GM18951 (cell line): ENCODE measurements at regions not wholly inside any gene's neighbourhood (a gene's known extent, or its start where the extent isn't known, plus 50 kb on each side); places are given as distances from the start of the nearest gene placed in this dataset.

Experiments used
- POLR2A ChIP-seq: IDR thresholded peaks from 4 replicates; pipeline ENCODE4 v1.6.1; 2011; ENCODE audit warnings: mild to moderate bottlenecking; ENCODE audit not compliant: insufficient read length, insufficient read depth; ENCODE audit errors: extremely low read depth
- in situ Hi-C: fragments of 300-500 bp; cut with MboI; formaldehyde crosslinking; loops from one replicate; pipeline ENCODE4 v1.12.0; 2022; ENCODE audit warnings: low sequenced_read_pairs, mixed read lengths, inconsistent platforms; ENCODE audit not compliant: unreplicated experiment

- no peak for TF ChIP-seq POLR2A
- in situ Hi-C loops = no loop called here
Observed at GRCh38 chr20:48416002-48416401, 411.8 kb downstream of the PREX1 start.

DNA sequence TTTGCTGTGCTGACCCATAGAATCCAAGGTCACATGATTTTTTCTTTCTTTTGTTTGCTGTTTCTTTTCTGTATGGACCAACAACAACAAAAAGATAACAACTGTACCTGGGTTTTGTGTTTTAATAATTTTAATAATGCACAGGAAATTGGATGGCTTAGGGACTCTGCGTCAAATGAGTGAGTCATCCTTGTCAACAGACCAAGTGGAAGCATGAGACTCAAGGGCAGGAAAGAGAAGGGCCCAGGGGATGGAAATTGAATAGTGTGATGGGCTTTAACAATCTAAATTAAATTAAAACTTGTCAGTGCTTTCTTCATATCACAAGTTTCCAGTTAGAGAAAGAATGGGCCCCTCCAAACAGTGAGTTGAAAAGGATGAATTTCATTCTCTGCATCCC is 413.0 kb downstream of the PREX1 start:
- in situ Hi-C loops = no loop called here
- no peak for TF ChIP-seq POLR2A

DNA sequence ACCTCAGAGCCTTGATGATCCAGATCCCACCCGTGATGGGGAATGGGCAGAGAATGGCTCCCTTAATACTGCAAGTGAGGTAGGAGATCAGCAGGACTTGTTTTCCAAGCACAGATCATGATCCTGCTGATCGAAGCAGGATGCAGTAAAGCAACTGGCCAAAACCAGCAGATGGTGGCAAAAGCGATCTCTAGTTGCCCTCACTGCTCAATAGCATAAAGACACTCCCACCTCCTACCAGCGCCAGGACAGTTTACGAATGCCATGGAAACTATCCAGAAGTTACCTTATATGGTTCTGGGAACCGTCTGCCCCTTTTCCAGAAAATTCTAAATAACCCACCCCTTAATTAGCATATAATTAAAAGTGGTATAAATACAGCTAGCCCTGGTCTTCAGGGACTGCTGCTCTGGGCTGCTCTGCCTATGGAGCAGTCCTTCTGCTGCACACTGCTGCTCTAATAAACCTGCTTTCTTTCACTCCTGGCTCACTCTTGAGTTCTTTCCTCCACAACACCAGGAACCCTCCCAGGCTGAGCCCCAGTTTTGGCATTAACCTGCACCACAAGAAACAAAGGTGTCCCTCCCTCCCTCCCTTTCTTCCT is 415.8 kb downstream of the PREX1 start:
- no peak for TF ChIP-seq POLR2A
- in situ Hi-C loops = no loop called here

DNA sequence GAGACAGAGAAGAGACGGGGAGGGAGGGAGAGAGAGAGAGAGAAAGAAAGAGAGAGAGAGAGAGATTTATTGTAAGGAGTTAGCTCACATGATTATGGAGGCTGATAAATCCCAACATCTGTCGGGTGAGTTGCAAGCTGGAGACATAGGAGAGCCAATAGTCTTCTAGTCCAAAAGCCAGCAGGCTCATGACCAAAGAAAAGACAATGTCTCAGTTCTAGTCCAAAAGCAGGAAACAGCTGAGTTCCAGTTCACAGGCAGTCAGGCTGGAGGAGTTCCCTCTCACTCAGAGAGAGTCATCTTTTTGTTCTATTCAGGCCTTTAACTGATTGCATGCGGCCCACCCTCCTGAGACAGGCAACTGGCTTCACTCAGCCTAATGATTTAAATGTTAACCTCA is 416.6 kb downstream of the PREX1 start:
- in situ Hi-C loops = no loop called here
- TF ChIP-seq POLR2A = no peak

GRCh38 chr20:48409055-48409615 is 418.7 kb downstream of the PREX1 start:
- TF ChIP-seq POLR2A = no peak
- in situ Hi-C loops = no loop called here

- in situ Hi-C loops = no loop called here
- TF ChIP-seq POLR2A = no peak
Observed at GRCh38 chr20:48407710-48408109, 420.1 kb downstream of the PREX1 start.

- in situ Hi-C loops = no loop called here
- TF ChIP-seq POLR2A = no peak
Observed at GRCh38 chr20:48406912-48407340, 420.9 kb downstream of the PREX1 start.

DNA sequence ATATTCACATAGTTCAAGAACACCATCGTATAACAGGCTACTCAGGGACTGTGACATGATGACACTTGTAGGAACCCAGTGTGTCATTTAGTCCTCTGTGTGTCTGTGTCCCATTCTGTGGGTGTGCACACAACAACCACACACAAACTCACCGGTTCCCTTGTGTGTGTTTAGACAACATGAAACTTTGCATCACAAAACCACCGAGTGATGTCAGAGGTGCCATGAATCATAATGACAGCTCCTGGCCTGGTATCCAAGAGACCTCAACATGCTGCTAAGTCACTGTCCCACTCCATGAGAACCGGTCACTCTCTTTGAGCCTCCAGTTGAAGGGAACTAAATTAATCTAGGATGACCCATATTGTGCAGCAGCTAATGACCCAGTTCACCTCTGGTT is 421.3 kb downstream of the PREX1 start:
- no peak for TF ChIP-seq POLR2A
- in situ Hi-C loops = no loop called here

GRCh38 chr20:48405909-48406308 is 421.9 kb downstream of the PREX1 start:
- in situ Hi-C loops = no loop called here
- TF ChIP-seq POLR2A = no peak

DNA sequence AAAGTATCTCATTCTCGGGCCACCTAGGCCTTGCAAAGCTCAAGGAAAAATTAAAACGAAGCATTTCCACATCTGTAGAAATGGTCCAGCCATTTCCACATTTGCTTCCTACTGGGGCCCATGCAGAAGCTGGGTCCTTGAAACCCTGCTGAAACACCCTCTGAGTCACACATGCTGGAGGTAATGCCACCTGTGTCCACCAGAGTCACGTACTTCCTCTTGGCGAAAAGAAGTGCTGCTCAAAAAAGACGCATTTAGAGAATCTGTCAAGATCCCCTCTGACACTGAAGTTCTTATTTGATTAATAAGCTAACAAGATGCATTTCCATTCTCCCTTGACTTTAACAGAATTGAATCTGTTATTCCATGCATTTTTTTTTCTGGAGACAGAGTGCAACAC is 423.2 kb downstream of the PREX1 start:
- in situ Hi-C loops = no loop called here
- TF ChIP-seq POLR2A = no peak

DNA sequence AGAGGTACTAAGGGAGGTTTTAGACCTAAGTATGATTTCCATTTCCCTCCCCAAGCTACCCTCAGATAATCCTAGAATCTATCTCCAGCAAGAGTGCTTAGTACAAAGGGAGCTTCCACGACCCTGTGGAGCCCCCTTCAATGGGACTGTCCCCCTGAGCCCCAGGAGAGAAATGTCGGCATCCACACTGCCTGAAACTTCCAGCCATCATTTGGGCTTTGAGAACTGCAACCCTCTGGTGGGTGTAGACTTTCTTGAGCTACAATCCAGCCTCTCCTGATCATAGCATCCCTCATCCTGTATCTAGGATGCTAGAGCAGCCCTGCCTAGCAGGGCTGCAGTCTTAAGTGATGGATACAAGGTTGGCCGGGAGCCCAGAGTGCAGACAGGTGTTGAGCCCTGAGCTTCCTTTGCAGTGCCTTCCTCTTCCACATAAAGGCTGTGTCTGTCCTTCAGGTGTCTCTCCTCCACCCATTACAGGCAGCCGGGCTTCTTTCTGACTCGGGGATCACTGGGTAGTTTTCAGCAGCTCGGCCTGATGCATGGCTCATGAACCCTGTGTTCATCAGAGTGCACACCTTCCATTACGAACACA is 424.5 kb downstream of the PREX1 start:
- in situ Hi-C loops = no loop called here
- TF ChIP-seq POLR2A = no peak

GRCh38 chr20:48401359-48401758 is 426.4 kb downstream of the PREX1 start:
- TF ChIP-seq POLR2A = no peak
- in situ Hi-C loops = no loop called here

- TF ChIP-seq POLR2A = no peak
- in situ Hi-C loops = no loop called here
Observed at GRCh38 chr20:48400009-48400408, 427.8 kb downstream of the PREX1 start.
